ENCODE measurements at regions not wholly inside any gene's neighbourhood (a gene's known extent, or its start where the extent isn't known, plus 50 kb on each side); places are given as distances from the start of the nearest gene placed in this dataset.
"Not testable (repeated sequence)": the region's sequence is repeated elsewhere in the genome, so short reads cannot be mapped to it uniquely, and the experiment has no call there.

- no peak for TF ChIP-seq MAX (IDR thresholded peaks at IDR 0.05; ENCODE audit: low read depth)
- no peak for TF ChIP-seq TCF12 (IDR thresholded peaks at IDR 0.05)
- TF ChIP-seq MEF2A (IDR thresholded peaks at IDR 0.05; ENCODE audit: borderline replicate concordance, low read depth), result no peak
- TF ChIP-seq EP300 (IDR thresholded peaks at IDR 0.05; ENCODE audit: borderline replicate concordance in 1 of 2, low read depth in 1 of 2, low read length in 1 of 2), result no peak
- TF ChIP-seq TEAD4 (IDR thresholded peaks at IDR 0.05; ENCODE audit: borderline replicate concordance, insufficient read depth), result no peak
- no peak for TF ChIP-seq CHD2 (IDR thresholded peaks at IDR 0.05; ENCODE audit: low read length, partially characterized antibody)
- TF ChIP-seq, protein P1, sequence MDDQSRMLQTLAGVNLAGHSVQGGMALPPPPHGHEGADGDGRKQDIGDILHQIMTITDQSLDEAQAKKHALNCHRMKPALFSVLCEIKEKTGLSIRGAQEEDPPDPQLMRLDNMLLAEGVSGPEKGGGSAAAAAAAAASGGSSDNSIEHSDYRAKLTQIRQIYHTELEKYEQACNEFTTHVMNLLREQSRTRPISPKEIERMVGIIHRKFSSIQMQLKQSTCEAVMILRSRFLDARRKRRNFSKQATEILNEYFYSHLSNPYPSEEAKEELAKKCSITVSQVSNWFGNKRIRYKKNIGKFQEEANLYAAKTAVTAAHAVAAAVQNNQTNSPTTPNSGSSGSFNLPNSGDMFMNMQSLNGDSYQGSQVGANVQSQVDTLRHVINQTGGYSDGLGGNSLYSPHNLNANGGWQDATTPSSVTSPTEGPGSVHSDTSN (IDR thresholded peaks at IDR 0.05), result no peak
- TF ChIP-seq FOSL2 (IDR thresholded peaks at IDR 0.05; ENCODE audit: borderline replicate concordance, low read depth), result no peak
- no peak for TF ChIP-seq GABPA (IDR thresholded peaks at IDR 0.05; ENCODE audit: low read depth)
These were observed 564.8 kb downstream of the RFPL4B start (continued) for GRCh38 chr6:112911959-112912358.

GRCh38 chr6:112912416-112913101 lies 565.4 kb downstream of the RFPL4B start:
- ChIA-PET POLR2A (no interaction called here), CTCF (no interaction called here)
- H3K9me2 ChIP-seq, result no peaks in the 10 kb centered on the region
- no peaks in the 10 kb centered on the region for H4K20me1 ChIP-seq (ENCODE audit: insufficient read depth)
- H3K4me2 ChIP-seq, result no peak overlapping the region
- H3K9ac ChIP-seq, result no peak overlapping the region
- TF ChIP-seq TCF12 (IDR thresholded peaks at IDR 0.05) (peak; percentile 23; the same call in 1 of the 2 replicates), EP300 (IDR thresholded peaks at IDR 0.05; ENCODE audit: borderline replicate concordance in 1 of 2, low read depth in 1 of 2, low read length in 1 of 2) (no peak), RFX5 (IDR thresholded peaks at IDR 0.05; ENCODE audit: low read length) (no peak), GATA2 (CRISPR knock-in tag; IDR thresholded peaks at IDR 0.05) (no peak), RCOR1 (IDR thresholded peaks at IDR 0.05; ENCODE audit: low read length) (no peak), FOSL2 (IDR thresholded peaks at IDR 0.05; ENCODE audit: borderline replicate concordance, low read depth) (no peak), FOXM1 (IDR thresholded peaks at IDR 0.05; ENCODE audit: low read depth) (no peak), POLR2AphosphoS5 (IDR thresholded peaks at IDR 0.05; ENCODE audit: low read depth, low read length) (no peak), NFIC (IDR thresholded peaks at IDR 0.05; ENCODE audit: borderline replicate concordance) (peak; percentile 58)
- DNase-seq, result no peak
- no peak overlapping the region for H3K4me3 ChIP-seq (ENCODE audit: low read depth in 2 of 2, low read length in 1 of 2)
- peaks cover 0 to 20% of the 10 kb centered on the region in 2 experiments; a peak in 2 of 4 replicates for H3K4me1 ChIP-seq (ENCODE audit: control insufficient read depth in 1 of 2, insufficient read depth in 2 of 2, low read depth in 1 of 2, low read length in 1 of 2)
- no peaks in the 10 kb centered on the region for H3K27me3 ChIP-seq (ENCODE audit: insufficient read depth)
- WGBS (ENCODE audit: low lambda C conversion rate), result 64% methylated on average over 2 of the region's 2 CpGs
- H3K36me3 ChIP-seq (replicated peaks in 1 of 2; ENCODE audit: control insufficient read depth in 1 of 2, insufficient read depth in 2 of 2, low read length in 1 of 2), result no peaks in the 10 kb centered on the region
- H3K27ac ChIP-seq (ENCODE audit: low read depth in 2 of 2, low read length in 1 of 2), result peak overlapping the region; percentile 36 to 87
- H2AFZ ChIP-seq (ENCODE audit: low read depth), result 0 out of 2 replicates have a peak overlapping the region, but pooled peaks have one; percentile 16
- H3K79me2 ChIP-seq (ENCODE audit: insufficient read depth), result no peaks in the 10 kb centered on the region
- H3F3A ChIP-seq (replicated peaks; ENCODE audit: insufficient read depth), result peaks cover under 1% of the 10 kb centered on the region
- no peaks in the 10 kb centered on the region for H3K9me3 ChIP-seq

- DNase-seq; CTCF ChIA-PET; H3K27ac ChIP-seq (ENCODE audit: low read depth in 2 of 2, low read length in 1 of 2); H4K20me1 ChIP-seq (ENCODE audit: insufficient read depth); H3K4me2 ChIP-seq; H3K36me3 ChIP-seq (replicated peaks in 1 of 2; ENCODE audit: control insufficient read depth in 1 of 2, insufficient read depth in 2 of 2, low read length in 1 of 2); H3K9me2 ChIP-seq; H3K79me2 ChIP-seq (ENCODE audit: insufficient read depth); POLR2A ChIA-PET; H3K4me1 ChIP-seq (ENCODE audit: control insufficient read depth in 1 of 2, insufficient read depth in 2 of 2, low read depth in 1 of 2, low read length in 1 of 2); H3K4me3 ChIP-seq (ENCODE audit: low read depth in 2 of 2, low read length in 1 of 2); H2AFZ ChIP-seq (ENCODE audit: low read depth); H3K27me3 ChIP-seq (ENCODE audit: insufficient read depth); H3F3A ChIP-seq (replicated peaks; ENCODE audit: insufficient read depth); H3K9ac ChIP-seq: not testable (repeated sequence)
- WGBS (ENCODE audit: low lambda C conversion rate), result 90% methylated on average over 10 of the region's 14 CpGs
- H3K9me3 ChIP-seq, result peaks cover 16% of the 10 kb centered on the region
These were observed 572.6 kb downstream of the RFPL4B start for GRCh38 chr6:112919744-112920143.

Data from SK-N-SH (cell line).